NCI-H2196 treated with DMSO at 0.1 percent for 48 hours (cell line): ENCODE measurements at regions not wholly inside any gene's neighbourhood (a gene's known extent, or its start where the extent isn't known, plus 50 kb on each side); places are given as distances from the start of the nearest gene placed in this dataset.
A peak's percentile ranks its signal among the peaks of the same experiment; 100 is the strongest.

Experiments
- DNase-seq: peaks from one replicate; lab custom pipeline; 2025; ENCODE audit not compliant: unreplicated experiment; lab: John Stamatoyannopoulos, UW

DNA sequence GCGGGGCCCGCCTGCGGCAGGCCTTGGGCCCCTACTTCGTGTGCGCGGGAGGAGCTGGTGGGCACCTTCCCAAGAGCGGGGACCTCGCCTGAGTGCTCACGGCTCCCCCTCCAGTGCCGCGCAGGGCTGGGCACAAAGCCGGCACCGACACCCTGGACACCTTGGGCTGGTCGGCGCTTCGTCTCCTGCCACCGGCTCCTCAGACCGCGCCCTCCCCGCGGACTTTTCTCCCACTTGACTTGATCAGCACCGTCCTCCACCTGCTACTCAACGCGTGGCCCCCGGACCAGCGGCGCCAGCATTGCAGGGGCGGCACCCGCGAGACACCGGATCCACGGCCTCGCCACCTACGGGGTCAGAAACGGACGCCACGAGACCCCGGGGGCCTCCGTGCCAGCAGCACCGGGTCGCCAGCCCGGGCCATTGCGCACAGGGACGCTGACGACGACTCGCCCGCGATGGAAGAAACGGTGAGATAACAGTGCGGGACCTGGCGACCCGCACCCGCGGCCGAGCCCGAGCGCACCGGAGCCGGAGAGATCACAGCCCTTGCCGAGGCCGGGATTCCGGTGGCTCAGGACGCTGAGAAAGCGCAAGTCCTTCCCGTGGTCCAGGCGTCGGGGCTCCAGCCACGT is 154.2 kb downstream of the DLL1 start:
- DNase-seq = no peak

DNA sequence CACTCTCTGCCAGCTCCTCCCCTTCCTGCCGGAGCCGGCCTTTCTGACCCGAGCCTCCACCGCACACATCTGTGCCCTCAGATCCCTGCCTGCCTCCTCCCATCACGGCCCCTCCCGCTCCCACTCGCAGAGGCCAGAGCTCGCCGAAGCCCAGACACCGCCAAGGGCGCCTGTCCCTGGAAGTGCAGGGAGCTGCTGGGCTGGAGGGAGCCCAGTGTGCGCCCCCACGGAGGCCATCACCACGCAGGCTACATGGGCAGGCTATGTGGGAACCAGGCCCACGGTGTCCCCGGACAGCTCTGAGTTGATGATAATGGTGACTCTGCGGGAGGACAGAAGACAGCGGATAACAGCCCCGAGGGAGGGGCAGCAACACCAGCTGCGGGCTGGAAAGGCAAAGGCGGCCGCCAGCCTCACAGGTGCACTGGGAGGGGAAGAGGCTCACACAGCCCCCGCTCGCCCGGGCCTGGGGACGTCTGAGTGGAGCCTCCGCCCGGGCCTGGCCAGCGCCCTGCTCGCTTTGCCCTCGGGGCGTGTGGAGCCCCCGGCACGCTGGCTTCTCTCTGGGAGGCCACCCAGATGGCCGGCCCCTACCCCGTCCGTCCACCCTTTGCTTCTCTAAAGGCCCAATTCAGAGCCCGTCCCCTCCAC is 154.9 kb downstream of the DLL1 start:
- DNase-seq = no peak

DNA sequence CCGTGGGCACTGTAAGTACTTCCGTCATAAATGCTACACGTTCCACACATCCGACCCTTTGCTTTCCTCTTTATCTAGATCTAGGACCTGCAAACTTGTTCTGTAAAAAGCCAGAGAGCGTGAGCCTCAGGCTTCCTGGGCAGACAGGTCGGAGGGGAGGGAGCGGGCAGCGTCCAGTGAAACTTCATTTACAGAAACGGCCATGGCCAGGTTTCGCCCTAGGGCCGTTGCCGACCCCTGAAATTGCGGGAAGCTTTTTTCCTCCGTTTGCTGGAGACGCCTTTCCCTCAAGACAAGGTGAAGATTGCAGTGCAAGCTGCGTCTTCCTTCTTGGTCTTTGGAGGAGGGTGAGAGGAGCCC is 155.4 kb downstream of the DLL1 start:
- no peak for DNase-seq

DNA sequence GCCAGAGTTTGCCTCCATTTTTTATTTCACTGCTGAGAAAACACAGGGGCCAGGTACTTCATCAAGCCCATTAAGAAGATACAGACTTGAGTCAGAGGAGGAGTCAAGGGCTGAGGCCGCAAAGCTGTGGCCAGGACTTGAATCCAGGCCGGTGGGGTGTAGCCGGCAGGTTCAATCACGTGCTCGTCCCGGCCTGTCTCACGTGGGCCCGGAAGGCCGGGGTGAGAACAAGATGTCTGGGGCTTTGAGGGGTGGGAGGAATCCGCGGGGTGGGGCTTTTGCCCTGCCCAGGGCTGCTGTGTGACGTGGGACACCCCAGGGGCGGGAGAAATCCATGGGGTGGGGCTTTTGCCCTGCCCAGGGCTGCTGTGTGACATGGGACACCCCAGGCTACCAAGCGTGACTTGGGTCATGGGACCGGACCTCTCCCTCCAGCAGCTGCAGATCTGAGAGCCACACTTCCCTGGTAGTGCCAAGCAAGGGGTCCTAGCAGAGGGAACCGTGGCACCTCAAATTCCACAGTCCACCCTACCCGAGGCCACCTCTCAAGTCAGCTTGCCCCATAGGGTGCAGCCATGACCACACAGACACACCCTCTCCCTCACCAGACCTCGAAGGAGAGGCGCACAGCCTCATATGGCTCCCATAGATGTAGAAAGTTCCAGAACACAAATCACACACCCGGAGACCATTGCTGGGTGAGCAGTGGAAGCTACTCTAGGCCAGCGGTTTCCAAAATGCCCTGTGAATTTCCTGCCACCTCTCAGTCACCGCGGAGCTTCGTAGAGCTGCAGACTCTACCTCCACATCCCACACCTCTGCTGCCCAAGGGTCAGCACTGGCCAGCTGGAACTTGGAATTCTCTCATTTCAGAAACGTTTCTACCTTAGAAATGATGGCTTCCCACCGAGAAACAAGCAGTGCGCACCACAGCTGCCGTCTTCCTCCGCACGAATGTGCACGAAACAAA is 156.1 kb downstream of the DLL1 start:
- no peak for DNase-seq

DNA sequence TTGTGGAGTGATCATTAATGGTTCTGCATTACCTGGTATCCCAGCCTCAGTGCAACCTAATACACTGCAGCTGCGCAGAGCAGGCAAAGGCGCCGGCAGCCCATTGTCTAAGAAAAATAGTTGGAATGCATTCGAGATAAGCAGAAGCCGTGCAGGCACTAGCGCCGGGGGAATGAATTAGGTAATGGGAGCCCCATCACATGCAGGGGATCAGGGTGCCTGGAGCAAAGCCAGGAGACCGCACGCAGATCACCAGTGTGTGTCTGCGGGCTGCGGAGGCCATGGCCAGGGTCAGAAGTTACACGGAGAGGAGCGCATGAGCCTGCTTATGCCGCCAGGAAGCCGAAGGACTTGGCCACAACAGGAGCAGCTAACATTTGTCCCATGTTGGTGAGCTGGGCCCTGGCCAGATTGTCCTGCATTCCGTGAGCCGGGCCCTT is 156.8 kb downstream of the DLL1 start:
- DNase-seq = peak; percentile 76

DNA sequence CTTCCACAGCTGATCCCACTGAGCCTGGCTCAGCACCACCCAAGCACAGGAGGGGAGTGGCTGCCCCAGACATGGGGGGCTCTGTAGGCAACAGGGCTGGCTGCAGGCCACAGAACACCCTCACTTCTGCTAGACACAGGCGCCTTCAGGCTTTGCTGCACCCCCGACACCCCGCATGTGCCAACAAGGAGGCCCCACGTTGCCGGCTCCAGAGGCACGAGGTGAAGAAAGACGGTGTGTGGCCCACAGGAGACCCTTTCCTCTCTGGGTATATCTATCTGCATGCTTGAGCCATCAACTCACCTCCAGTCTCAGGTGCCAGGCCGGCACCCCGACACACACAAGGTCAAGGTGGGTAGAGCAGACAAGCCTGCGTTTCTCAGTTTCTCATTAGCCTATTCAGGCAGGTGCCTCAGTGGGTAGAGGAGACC is 158.3 kb downstream of the DLL1 start:
- no peak for DNase-seq

DNA sequence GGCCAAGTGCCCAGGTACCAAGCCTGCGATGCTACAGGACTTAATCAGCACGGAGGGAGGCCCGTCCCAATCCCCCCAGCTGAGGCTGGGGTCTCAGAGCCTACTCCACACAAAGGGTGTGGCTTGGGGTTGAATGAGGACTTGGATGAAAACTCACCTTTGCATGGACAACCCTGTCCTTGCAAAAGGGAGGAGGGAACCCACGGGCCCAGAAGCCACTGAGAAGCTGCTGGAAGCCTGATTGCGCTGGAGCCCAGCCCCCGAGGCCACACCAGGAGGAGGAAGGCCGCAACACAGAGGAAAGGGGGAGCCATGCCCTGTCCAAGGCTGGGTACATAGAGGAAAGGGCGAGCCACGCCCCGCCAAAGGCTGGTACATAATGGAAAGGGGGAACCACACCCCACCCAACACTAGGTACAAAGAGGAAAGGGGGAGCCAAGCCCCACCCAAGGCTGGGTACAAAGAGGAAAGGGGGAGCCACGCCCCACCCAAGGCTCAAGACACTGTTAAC is 158.8 kb downstream of the DLL1 start:
- DNase-seq = no peak

DNA sequence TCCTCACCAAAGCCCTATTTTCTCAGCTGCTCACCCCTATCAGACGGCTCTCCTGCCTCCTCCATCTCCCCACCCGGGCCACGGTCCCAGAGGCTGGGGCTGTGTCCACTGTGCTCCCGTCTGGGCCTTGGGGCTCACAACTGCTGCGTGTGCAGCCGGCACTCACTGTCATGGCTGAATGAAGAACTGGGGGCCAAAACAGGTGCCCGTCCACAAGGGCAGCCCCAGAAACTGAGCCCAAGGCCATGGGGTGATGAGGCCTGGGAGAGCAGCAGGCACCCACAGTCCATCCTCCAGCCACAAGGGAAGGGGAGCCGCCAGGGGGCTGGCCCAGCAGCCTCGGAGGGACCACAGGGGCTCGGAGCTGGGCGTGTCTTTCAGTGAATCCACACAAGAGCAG is 159.5 kb downstream of the DLL1 start:
- DNase-seq = no peak

DNA sequence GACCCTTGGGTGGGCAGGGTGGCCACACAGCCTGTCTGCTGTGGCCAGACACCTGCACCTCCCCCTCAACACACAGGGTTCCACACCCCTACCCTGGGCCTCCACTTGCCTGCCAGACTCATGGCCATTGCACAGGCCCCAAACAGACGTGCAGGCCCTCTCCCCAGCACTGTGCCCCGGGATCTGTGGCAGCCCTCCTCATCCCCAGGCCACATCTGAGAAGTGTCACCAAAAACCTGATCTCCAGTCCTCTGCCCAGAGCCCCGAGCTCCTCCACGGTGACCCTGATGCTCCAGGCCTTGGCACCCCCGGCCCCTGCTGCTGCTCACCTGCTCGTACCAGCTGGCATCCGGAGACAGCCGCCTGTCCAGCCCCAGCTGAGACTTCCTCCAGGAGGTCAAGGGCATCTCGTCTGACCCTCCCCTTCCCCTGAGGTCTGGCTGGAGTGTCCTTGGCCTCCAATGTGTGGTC is 160.1 kb downstream of the DLL1 start:
- DNase-seq = no peak

DNA sequence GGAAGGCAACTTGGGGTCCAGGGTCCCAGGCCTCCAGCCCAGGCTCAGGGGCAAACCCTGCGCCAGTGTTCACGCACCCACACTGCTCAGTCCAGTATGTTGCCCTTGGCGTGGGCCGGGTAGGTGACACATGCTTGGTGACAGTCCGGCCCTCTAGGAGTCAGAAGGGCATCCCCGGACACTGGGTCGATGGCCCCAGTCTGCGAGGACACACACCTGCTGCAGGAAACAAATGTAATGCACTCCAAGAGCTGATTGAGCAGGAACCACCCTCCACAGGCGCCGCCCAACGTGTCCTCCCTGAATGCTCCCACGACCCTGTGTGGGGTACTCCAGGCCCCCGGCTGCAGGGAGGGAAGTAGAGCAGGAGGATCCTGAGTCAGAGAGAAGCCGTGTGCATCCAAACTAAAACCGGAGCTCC is 160.7 kb downstream of the DLL1 start:
- DNase-seq = no peak

DNA sequence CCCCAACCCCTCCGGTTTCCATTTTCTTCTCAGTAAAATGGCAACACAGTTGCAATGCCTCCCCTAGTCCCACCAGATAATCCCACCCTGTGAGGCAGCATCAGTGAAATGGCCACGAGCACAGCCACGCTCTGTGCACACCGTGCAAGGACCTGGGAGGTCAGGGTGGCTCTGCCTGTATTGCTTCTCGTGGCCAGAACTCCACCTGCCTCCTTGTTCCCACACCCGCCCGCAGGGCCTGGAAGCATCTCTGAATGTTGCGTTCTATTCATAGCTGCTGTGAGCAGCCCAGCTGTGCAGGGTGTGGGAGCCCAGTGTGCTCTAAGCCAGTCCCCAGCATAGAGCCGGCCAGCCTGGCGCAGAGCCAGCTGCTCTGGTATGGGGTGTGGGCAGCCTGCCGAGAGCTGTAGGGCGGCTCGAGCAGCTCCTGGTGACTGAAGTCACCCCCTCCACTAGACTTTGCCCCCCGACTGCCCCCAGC is 161.1 kb downstream of the DLL1 start:
- peak; percentile 19 for DNase-seq

DNA sequence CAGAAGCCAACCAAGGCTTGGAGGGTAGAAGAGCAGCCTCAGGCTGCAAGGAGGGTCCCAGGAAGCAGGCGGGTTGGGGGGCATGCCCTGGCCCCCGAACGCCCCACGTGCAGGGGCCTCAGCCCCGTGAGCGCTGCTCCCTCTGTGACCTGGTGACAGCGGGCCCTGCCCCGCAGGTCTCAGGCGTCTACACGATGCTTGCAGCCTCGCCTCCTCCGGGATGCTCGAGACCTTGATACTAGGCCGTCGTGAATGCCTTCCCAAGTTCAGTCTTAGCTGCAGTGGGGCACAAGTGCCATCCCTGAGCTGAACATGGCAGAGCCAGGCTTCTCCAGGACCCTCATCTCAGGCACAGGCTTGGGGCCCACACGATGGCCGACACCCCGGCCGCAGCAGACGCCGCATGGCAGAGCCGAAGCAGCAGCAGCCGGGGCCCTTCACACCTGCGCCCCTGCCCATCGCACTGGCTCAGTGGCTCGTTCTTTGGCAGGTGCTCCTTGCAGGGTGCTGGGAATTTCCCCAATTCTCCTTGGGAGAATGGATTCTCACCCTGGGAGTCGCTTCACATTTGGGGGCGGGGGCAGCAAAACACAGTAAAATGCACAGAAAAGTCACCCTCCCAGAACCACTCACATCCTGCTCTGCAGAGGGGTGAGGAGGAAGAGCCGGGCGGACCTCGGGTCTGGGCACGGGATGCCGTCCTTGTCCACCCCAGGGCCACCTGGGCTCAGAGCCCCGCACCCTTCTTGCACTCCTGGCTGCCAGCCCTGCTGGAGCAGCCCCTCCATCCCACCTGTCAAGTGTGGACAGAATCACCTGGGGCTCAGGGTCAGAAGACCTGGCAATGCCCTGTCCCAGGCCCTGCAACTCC is 161.8 kb downstream of the DLL1 start:
- DNase-seq = no peak

DNA sequence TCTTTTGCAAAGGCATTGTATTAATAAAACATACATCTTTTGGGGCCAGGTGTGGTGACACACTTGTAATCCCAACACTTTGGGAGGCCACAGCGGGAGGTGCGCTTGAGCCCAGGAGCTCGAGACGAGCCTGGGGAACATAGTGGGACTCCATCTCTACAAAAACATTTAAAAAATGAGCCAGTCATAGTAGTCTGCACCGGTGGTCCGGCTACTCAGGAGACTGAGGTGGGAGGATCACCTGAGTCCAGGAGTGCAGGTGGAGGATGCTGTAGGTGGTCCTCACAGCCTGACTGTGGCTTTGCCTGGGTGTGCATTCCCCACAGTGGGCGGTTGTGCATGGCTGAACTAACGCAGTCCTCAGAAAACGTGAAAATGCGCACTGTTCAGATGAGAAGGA is 162.5 kb downstream of the DLL1 start:
- DNase-seq = no peak

DNA sequence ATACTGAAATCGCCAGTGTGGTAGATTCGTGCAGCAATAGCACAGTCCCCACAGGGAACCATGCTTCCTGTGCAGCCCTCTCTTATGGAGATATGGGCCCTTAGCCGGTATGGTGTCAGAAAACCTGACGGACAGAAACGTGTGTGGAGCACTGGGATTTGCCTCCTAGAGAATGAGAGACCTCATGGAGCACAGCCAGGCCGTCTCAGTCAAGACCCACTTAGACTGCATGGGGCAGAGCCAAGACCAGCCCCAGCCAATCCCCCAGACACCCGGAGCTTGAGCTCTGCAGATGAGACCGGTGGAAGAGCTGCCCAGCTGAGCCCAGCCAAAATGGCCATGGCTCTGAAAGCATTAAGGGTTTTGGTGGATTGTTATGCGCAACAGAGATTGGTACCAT is 163.7 kb downstream of the DLL1 start:
- DNase-seq = no peak

DNA sequence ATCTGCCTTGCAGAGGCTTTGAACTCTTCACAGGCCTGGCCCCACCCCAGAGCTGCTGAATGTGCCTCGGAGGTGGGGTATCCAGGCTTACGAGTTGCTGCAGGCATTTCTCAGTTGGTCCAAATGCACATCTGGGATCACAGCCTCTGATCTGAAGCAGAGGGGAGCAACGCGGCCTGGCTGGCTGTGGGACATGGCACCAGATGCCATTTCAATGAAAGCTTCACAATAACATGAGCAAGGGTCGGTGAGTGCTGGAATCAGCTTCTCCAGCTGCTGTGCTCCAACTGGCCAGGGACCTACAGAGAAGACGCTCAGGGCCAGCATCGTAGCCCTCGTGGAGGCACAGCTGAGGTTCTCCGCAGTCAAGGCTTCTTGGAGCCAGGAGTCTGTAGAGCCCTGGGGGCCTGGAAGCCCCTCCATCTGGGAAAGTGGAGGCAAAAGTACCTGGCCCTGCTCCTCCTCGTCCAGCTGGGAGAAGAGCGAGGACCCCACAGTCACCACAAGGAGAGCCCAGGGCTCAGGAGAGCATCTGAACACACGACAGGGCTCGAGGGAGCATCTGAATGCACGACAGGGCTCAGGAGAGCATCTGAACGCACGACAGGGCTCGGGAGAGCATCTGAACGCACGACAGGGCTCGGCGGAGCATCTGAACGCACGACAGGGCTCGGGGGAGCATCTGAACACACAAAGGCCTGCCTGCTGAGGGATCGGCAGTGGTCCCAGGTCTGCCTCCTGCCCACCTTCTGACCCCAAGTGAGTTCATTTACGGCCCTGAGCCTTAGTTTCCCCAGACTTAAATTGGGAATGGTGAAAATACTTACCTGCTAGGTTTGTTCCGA is 165.2 kb downstream of the DLL1 start:
- no peak for DNase-seq

DNA sequence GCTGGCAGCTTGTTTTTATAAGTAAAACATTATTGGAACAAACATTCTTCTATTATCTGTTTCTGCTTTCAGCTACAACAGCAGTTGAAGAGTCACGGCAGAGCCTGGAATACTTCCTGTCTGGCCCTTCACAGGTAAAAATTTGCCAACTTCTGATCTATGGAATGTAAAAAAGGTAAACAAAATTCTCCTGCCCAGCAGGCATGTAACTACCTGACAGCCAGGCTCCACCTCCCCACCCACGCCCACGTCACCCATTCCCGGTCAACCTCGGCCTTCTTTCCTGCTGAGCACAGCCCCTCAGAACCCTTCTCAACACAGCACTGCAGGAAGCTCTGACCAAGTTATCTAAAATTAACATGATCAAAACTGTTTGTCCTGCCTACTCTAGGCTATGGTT is 166.0 kb downstream of the DLL1 start:
- DNase-seq = no peak

DNA sequence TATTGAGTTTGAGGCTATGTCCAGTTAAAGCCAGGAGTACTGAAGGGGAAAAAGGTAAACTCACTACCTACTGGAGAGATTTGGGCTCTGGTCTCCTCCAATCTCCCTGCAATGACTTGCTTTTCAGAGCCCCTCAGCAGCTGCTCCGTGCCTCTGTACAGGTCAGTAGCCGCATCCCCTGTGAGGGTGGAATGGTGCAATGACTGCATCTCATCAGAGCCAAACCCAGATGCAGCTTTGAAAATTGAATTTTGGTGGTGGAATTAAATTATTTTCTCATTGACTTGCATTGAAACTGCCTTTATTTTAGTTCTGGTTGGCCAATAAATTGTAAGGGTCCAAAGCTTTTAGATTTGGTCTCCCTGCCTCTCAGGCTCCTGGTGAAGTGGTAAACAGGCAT is 166.7 kb downstream of the DLL1 start:
- DNase-seq = no peak

DNA sequence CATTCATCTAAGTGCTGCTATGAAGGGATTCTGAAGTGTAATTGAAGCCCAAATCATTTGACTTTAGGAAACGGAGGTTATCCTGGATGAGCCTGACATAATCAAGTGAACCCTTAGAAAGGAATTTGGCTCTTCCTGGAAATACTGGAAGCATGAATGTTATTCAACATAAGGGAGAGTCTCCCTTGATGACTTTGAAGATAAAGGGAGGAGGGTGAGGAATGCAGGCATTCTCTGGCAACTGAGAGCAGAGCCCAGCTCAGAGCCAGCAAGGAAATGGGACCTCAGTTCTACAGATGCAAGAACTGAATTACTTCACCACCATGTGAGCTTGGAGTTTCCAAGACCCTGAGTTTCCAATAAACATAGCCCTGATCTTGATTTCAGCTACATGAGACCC is 168.2 kb downstream of the DLL1 start:
- no peak for DNase-seq

DNA sequence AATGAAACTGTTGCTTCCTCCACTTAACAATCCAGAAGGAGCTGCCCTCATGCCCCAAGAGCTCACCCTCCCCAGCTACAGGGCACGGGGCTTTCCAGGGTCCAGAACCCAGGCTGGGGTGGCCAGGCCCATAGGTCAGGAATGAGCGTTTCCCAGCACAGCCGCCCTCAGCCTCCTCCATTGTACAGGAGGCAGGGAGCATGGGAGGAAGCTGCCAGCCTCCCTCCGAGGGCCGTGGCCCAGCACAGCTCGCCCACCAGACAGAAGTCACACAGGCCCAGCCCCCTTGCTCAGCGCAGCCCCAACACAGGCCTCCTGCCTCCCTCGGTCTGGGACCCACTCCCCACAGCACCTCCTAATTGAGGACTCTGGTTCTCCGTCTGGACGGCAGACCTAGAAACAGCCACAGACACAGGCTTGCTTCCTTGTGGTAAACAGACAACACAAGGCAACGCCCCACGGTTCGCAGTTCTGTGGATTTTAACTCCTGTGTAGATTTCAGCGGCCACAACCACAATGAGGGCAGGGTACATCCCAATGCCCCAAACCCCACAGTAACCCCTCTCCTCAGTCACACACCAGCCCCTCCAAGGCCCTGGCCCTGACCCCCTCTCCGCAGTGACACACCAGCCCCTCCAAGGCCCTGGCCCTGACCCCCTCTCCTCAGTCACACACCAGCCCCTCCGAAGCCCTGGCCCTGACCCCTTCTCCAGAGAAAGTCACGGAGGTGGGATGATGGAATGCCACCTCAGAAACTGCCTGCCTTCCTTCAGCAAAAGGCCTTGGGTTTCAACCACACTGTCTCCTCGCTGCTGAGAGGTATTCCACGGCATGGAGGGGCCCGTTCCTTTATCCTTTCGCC is 173.5 kb downstream of the DLL1 start:
- no peak for DNase-seq
